Mucosa of rectum (tissue), 2 donors: ENCODE measurements at regions not wholly inside any gene's neighbourhood (a gene's known extent, or its start where the extent isn't known, plus 50 kb on each side); places are given as distances from the start of the nearest gene placed in this dataset.
"Not testable (repeated sequence)": the region's sequence is repeated elsewhere in the genome, so short reads cannot be mapped to it uniquely, and the experiment has no call there.

Experiments
- H3K27ac ChIP-seq, 2 donors: one replicate each; pipeline ENCODE4 v1.7.0; 2013; ENCODE audit warnings: inconsistent platforms in 2 of 2, low read depth in 2 of 2, low read length in 2 of 2
- H3K27me3 ChIP-seq, 2 donors: one replicate each; pipeline ENCODE4 v1.7.0; 2013; ENCODE audit warnings: low read length in 2 of 2; ENCODE audit not compliant: control insufficient read depth in 2 of 2, insufficient read depth in 2 of 2
- H3K36me3 ChIP-seq, 2 donors: one replicate each; pipeline ENCODE4 v1.7.0; 2013; ENCODE audit warnings: low read length in 2 of 2; ENCODE audit not compliant: control insufficient read depth in 2 of 2, insufficient read depth in 2 of 2
- H3K4me1 ChIP-seq, 2 donors: one replicate each; pipeline ENCODE4 v1.7.0; 2013; ENCODE audit warnings: low read length in 2 of 2, mild to moderate bottlenecking in 1 of 2; ENCODE audit not compliant: control insufficient read depth in 2 of 2, insufficient read depth in 2 of 2
- H3K4me3 ChIP-seq, 2 donors: one replicate each; pipeline ENCODE4 v1.7.0; 2013; ENCODE audit warnings: low read length in 2 of 2
- H3K9ac ChIP-seq, 2 donors: one replicate each; pipeline ENCODE4 v1.7.0; 2013; ENCODE audit warnings: low read length in 2 of 2, low read depth in 1 of 2, mild to moderate bottlenecking in 1 of 2
- H3K9me3 ChIP-seq, 2 donors: one replicate each; pipeline ENCODE4 v1.7.0; 2013; ENCODE audit warnings: low read length in 2 of 2; ENCODE audit not compliant: control insufficient read depth in 2 of 2
- donor health status: healthy.
- donor health status: Normal muscosa, but diverticular disease.

DNA sequence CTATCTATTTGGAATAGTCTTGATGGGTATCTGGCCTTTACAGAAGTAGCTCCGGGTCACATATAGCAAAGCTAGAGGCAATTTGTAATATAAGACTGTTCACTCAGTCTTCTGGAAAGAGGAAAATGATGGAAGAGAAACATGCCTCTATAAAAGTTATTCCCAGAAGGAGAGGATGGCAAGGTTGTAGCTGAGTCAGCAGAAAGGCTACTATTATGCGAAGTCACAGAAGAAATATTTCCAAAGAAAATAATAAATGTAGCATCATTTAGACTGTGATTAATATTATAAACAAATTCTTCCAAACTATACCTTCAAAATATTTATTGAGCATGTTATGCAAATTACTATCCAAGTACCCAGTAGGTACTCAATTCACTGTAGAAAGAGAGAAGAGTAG lies 1027.7 kb upstream of the TMEFF2 start:
- Histone ChIP-seq H3K9ac (no peak overlapping the region), H3K9me3 (no peaks in the 10 kb centered on the region), H3K27ac (no peak overlapping the region), H3K36me3 (no peaks in the 10 kb centered on the region), H3K27me3 (no peaks in the 10 kb centered on the region), H3K4me3 (no peak overlapping the region), H3K4me1 (no peaks in the 10 kb centered on the region)

DNA sequence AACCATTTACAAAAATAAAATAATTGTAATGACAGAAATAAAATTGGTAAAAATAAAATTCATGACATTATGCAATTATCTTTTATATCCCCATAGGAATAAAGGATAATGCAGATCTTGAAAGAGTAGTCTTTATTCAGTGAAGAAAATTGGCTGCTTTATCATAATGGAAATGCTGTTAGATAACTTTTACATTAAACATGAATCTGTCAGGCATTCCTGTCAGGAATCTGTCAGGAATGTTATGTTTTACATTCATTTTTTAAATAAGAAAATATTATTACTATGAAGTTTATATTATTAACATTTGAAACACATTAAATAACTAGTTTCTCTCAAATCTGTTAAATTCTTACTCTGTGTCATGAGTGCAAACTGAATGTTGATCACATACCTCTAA lies 1024.7 kb upstream of the TMEFF2 start:
- H3K27ac ChIP-seq, result no peak overlapping the region
- no peaks in the 10 kb centered on the region for H3K36me3 ChIP-seq
- H3K4me3 ChIP-seq, result no peak overlapping the region
- H3K4me1 ChIP-seq, result no peaks in the 10 kb centered on the region
- H3K27me3 ChIP-seq, result no peaks in the 10 kb centered on the region
- H3K9ac ChIP-seq, result no peak overlapping the region
- H3K9me3 ChIP-seq, result no peaks in the 10 kb centered on the region

DNA sequence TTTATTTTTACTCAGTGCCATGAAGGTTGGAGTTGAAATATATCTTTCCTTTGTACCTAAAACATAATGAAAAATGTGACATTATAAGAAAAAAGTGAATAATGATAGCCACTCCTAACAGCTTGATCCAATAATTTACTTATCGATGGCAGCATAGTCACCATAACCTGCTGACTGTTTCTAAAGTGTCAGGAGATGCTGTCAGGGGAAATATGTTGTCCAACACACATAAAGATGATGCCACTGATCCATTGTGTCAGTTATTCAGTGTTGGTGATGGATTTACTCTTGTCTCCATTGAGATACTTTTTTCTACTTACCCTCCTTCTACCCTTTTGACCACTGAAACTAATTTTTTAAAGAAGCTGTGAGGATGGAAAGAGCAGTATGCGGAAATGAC lies 1006.9 kb upstream of the TMEFF2 start:
- Histone ChIP-seq H3K27ac (no peak overlapping the region), H3K4me3 (no peak overlapping the region), H3K4me1 (no peaks in the 10 kb centered on the region), H3K9me3 (no peaks in the 10 kb centered on the region), H3K36me3 (no peaks in the 10 kb centered on the region), H3K9ac (no peak overlapping the region), H3K27me3 (no peaks in the 10 kb centered on the region)

DNA sequence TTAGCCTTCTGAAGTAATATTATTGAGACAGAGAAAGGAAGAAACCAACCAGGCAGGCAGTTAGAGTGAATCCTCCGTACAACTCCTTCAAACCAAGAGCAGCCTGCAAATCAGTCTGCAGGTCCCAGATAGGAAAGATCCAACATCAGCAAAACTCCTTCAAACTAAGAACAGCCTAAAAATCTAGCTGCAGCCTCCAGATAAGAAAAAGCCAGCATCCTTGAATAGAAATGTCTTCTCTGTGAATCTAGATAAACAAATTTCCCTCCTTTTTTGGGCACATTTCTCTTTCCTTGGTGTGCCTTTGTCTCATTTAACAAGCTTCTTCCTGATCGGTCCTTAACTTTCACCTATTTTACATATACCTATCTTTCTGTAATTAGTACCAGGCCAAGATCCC lies 1004.6 kb upstream of the TMEFF2 start:
- H3K9me3 ChIP-seq, result no peaks in the 10 kb centered on the region

DNA sequence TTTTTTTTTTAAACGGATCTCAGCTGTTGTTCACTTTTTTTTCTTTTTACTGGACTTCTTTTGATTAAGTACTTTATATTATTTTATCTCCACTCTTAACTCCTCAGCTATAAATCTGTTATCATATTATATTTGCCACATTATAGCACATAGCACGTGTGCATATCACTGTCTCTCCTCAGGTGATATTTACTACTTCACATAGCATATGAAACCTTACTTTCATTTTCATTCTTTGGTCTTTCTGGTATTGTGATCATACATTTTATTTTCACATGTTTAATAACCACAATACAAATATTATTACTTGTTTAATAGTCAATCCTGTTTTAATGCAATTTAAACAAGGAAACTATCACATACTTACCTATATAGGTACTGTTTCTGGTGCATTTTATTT lies 993.1 kb upstream of the TMEFF2 start:
- Histone ChIP-seq H3K4me1 (no peaks in the 10 kb centered on the region), H3K27ac (no peak overlapping the region), H3K4me3 (no peak overlapping the region), H3K27me3 (no peaks in the 10 kb centered on the region), H3K9me3 (no peaks in the 10 kb centered on the region), H3K9ac (no peak overlapping the region), H3K36me3 (no peaks in the 10 kb centered on the region)

More for the DNA sequence above, 1004.6 kb upstream of the TMEFF2 start:
- Histone ChIP-seq H3K4me1 (no peaks in the 10 kb centered on the region), H3K27me3 (no peaks in the 10 kb centered on the region), H3K4me3 (no peak overlapping the region), H3K9ac (no peak overlapping the region), H3K27ac (no peak overlapping the region), H3K36me3 (no peaks in the 10 kb centered on the region)

DNA sequence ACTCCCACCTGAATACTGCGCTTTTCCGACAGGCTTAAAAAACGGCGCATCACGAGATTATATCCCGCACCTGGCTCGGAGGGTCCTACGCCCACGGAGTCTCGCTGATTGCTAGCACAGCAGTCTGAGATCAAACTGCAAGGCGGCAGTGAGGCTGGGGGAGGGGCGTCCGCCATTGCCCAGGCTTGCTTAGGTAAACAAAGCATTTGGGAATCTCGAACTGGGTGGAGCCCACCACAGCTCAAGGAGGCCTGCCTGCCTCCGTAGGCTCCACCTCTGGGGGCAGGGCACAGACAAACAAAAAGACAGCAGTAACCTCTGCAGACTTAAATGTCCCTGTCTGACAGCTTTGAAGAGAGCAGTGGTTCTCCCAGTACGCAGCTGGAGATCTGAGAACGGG lies 976.2 kb upstream of the TMEFF2 start:
- not testable (repeated sequence) for H3K9ac ChIP-seq, H3K27ac ChIP-seq, H3K4me3 ChIP-seq, H3K9me3 ChIP-seq, H3K27me3 ChIP-seq, H3K36me3 ChIP-seq, H3K4me1 ChIP-seq

DNA sequence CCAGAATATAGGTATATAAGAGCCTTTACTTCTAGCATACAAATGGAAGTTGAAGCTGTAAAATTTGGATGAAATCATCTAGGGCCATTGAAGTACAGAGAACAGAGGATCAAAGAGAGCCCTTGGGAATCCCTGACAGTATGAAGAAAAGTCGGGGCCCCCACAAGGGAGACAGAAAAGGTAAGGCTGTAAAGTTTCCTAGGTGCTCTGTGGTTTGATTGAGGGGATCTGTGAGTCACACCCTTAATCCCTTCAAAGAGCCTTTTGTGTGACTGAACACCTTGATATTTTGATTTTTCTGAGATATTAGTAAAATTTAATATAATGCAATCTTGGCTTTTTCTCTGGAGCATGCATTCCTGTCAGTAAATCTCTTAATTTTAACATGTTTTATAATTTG lies 961.7 kb upstream of the TMEFF2 start:
- Histone ChIP-seq H3K27ac (no peak overlapping the region), H3K27me3 (no peaks in the 10 kb centered on the region), H3K4me1 (no peaks in the 10 kb centered on the region), H3K36me3 (no peaks in the 10 kb centered on the region), H3K9ac (no peak overlapping the region), H3K9me3 (no peaks in the 10 kb centered on the region), H3K4me3 (no peak overlapping the region)

DNA sequence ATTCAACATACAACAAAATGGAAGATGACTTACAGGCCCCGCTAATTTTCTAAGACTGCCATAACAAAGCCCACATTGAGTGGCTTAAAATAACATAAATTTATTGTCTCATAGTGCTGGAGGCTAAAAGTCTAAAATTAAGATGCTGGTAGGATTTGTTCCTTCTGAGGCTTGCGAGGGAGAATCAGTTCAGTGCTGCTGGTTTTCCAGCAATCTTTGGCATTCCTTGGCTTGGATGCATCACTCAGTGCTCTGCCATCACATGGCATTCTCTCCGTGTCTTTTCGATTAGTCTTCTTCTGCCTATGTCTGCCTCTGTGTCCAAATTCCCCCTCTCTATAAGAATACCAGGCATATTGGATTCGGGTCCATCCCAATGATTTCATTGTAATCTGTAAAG lies 959.3 kb upstream of the TMEFF2 start:
- Histone ChIP-seq H3K27me3 (no peaks in the 10 kb centered on the region), H3K9me3 (no peaks in the 10 kb centered on the region), H3K4me1 (no peaks in the 10 kb centered on the region), H3K4me3 (no peak overlapping the region), H3K27ac (no peak overlapping the region), H3K36me3 (no peaks in the 10 kb centered on the region), H3K9ac (no peak overlapping the region)

DNA sequence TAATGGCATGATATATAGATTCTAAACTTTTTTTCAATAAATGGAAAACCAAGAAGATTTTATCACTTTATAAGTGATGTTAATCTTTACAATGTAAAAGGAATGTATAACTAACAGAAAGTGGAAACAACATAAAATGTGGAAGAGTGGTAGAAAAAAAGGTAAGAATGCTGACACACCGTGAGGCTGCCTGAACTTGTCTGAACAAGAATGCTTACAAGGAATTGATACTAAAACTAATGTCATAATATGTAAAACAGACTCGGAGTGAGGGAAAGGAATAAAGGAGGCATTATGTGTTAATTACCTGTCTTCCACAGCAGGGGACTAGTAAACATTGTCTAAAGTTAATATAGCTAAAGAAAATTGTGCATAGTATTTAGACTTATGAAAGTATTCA lies 958.8 kb upstream of the TMEFF2 start:
- H3K27ac ChIP-seq, result no peak overlapping the region
- H3K9ac ChIP-seq, result no peak overlapping the region
- no peak overlapping the region for H3K4me3 ChIP-seq
- H3K27me3 ChIP-seq, result no peaks in the 10 kb centered on the region
- no peaks in the 10 kb centered on the region for H3K4me1 ChIP-seq
- H3K9me3 ChIP-seq, result no peaks in the 10 kb centered on the region
- no peaks in the 10 kb centered on the region for H3K36me3 ChIP-seq

DNA sequence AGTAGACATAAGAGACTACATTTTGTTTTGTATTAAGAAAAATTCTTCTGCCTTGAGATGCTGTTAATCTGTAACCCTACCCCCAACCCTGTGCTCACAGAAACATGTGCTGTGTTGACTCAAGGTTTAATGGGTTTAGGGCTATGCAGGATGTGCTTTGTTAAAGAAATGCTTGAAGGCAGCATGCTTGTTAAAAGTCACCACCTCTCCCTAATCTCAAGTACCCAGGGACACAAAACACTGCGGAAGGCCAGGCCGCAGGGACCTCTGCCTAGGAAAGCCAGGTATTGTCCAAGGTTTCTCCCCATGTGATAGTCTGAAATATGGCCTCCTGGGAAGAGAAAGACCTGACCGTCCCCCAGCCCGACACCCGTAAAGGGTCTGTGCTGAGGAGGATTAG lies 947.7 kb upstream of the TMEFF2 start:
- not testable (repeated sequence) for H3K36me3 ChIP-seq, H3K9me3 ChIP-seq, H3K27ac ChIP-seq, H3K4me3 ChIP-seq, H3K9ac ChIP-seq, H3K4me1 ChIP-seq, H3K27me3 ChIP-seq

DNA sequence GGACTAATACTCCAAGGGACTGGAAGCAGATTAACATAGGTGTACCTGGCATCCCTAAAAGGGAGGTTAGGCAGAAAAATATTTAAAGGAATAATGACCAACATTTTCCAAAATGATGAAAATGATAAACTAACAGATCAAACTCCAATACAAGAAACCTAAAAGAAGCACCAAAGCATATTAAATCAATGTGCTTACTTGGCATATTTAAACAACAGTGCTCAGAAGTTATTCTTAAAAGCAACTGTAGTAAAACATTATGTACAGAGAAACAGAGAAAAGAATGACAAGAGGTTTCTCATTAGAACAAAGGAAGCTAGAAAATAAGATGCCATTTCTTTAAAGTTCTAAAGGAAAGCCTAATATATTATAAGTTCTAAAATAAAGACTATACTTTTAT lies 947.3 kb upstream of the TMEFF2 start:
- no peak overlapping the region for H3K4me3 ChIP-seq
- H3K27me3 ChIP-seq, result no peaks in the 10 kb centered on the region
- no peak overlapping the region for H3K9ac ChIP-seq
- no peaks in the 10 kb centered on the region for H3K36me3 ChIP-seq
- H3K27ac ChIP-seq, result no peak overlapping the region
- H3K9me3 ChIP-seq, result no peaks in the 10 kb centered on the region
- H3K4me1 ChIP-seq, result no peaks in the 10 kb centered on the region
